ENCODE measurements at regions not wholly inside any gene's neighbourhood (a gene's known extent, or its start where the extent isn't known, plus 50 kb on each side); places are given as distances from the start of the nearest gene placed in this dataset.
"Not testable (repeated sequence)": the region's sequence is repeated elsewhere in the genome, so short reads cannot be mapped to it uniquely, and the experiment has no call there.

GRCh38 chr13:66072097-66072496 lies 1158.0 kb downstream of the PCDH9 start:
- TF ChIP-seq, protein P1, sequence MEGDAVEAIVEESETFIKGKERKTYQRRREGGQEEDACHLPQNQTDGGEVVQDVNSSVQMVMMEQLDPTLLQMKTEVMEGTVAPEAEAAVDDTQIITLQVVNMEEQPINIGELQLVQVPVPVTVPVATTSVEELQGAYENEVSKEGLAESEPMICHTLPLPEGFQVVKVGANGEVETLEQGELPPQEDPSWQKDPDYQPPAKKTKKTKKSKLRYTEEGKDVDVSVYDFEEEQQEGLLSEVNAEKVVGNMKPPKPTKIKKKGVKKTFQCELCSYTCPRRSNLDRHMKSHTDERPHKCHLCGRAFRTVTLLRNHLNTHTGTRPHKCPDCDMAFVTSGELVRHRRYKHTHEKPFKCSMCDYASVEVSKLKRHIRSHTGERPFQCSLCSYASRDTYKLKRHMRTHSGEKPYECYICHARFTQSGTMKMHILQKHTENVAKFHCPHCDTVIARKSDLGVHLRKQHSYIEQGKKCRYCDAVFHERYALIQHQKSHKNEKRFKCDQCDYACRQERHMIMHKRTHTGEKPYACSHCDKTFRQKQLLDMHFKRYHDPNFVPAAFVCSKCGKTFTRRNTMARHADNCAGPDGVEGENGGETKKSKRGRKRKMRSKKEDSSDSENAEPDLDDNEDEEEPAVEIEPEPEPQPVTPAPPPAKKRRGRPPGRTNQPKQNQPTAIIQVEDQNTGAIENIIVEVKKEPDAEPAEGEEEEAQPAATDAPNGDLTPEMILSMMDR (conservative IDR thresholded peaks at IDR 0.05; ENCODE audit: low read length): not testable (repeated sequence)
- TF ChIP-seq EZH2phosphoT487 (IDR thresholded peaks at IDR 0.05; ENCODE audit: borderline replicate concordance): not testable (repeated sequence)

All from Loucy (cell line).